Neural progenitor cell (in vitro differentiated cells): ENCODE measurements at regions not wholly inside any gene's neighbourhood (a gene's known extent, or its start where the extent isn't known, plus 50 kb on each side); places are given as distances from the start of the nearest gene placed in this dataset.
A peak's percentile ranks its signal among the peaks of the same experiment; 100 is the strongest.
"Not testable (repeated sequence)": the region's sequence is repeated elsewhere in the genome, so short reads cannot be mapped to it uniquely, and the experiment has no call there.

Source experiments
- DNase-seq: peaks from one replicate; pipeline ENCODE4 v3.0.0-alpha.2; 2016; ENCODE audit warnings: low spot score
- H2AFZ ChIP-seq: fragments of 200-600 bp; sonication (generic); replicated peaks from 2 replicates; pipeline ENCODE4 v1.6.1; 2016; ENCODE audit warnings: antibody characterized with exemption
- H3F3A ChIP-seq: fragments of 200-600 bp; sonication (generic); 2 replicates; pipeline ENCODE4 v1.6.1; 2016; ENCODE audit warnings: antibody characterized with exemption, low read depth
- H3K27ac ChIP-seq: fragments of 200-600 bp; sonication (generic); 2 replicates; pipeline ENCODE4 v1.5.1; 2016; ENCODE audit warnings: mild to moderate bottlenecking
- H3K27me3 ChIP-seq: fragments of 200-600 bp; sonication (generic); 2 replicates; pipeline ENCODE4 v1.6.1; 2016; ENCODE audit warnings: mild to moderate bottlenecking, moderate library complexity
- H3K36me3 ChIP-seq: fragments of 200-600 bp; sonication (generic); 2 replicates; pipeline ENCODE4 v1.5.1; 2016
- H3K4me1 ChIP-seq: fragments of 200-600 bp; sonication (generic); 2 replicates; pipeline ENCODE4 v1.6.1; 2016; ENCODE audit warnings: mixed run types
- H3K4me2 ChIP-seq: fragments of 200-600 bp; sonication (generic); 2 replicates; pipeline ENCODE4 v1.6.1; 2016
- H3K4me3 ChIP-seq: fragments of 200-600 bp; sonication (generic); 2 replicates; pipeline ENCODE4 v1.5.1; 2016
- H3K79me2 ChIP-seq: fragments of 200-600 bp; sonication (generic); 2 replicates; pipeline ENCODE4 v1.6.1; 2016; ENCODE audit warnings: low read depth
- H3K9ac ChIP-seq: fragments of 200-600 bp; sonication (generic); 2 replicates; pipeline ENCODE4 v1.6.1; 2016
- H3K9me3 ChIP-seq: fragments of 200-600 bp; sonication (generic); 2 replicates; pipeline ENCODE4 v1.5.1; 2016; ENCODE audit warnings: low read depth
- H4K20me1 ChIP-seq: fragments of 200-600 bp; sonication (generic); 2 replicates; pipeline ENCODE4 v1.6.1; 2016; ENCODE audit warnings: low read depth
- H3K27ac Mint-ChIP-seq: 3 replicates; pipeline ENCODE4 v1.8.0; 2021; ENCODE audit warnings: mixed read lengths
- H3K27me3 Mint-ChIP-seq: 2 replicates; pipeline ENCODE4 v1.8.0; 2022; ENCODE audit warnings: low read depth, mild to moderate bottlenecking, inconsistent platforms, moderate library complexity, mixed read lengths; ENCODE audit not compliant: insufficient read depth
- H3K36me3 Mint-ChIP-seq: 3 replicates; pipeline ENCODE4 v1.8.0; 2021; ENCODE audit warnings: mixed read lengths
- H3K4me1 Mint-ChIP-seq: 3 replicates; pipeline ENCODE4 v1.8.0; 2021; ENCODE audit warnings: mixed read lengths
- H3K4me3 Mint-ChIP-seq: 3 replicates; pipeline ENCODE4 v1.8.0; 2021; ENCODE audit warnings: mild to moderate bottlenecking, moderate library complexity, mixed read lengths
- H3K9me3 Mint-ChIP-seq: 3 replicates; pipeline ENCODE4 v1.8.0; 2020; ENCODE audit warnings: mixed read lengths
- EZH2 ChIP-seq: fragments of 200-600 bp; sonication (generic); IDR thresholded peaks from 2 replicates; pipeline ENCODE4 v1.6.1; 2017; ENCODE audit warnings: antibody characterized with exemption, mild to moderate bottlenecking, moderate library complexity
- EZH2phosphoT487 ChIP-seq: fragments of 200-600 bp; sonication (generic); IDR thresholded peaks from 2 replicates; pipeline ENCODE4 v1.6.1; 2017; ENCODE audit warnings: antibody characterized with exemption
- TF ChIP-seq, protein P1 (sequence below): fragments of 200-600 bp; sonication (generic); IDR thresholded peaks from 2 replicates; pipeline ENCODE4 v1.5.1; 2017; ENCODE audit warnings: antibody characterized with exemption, mild to moderate bottlenecking

DNA sequence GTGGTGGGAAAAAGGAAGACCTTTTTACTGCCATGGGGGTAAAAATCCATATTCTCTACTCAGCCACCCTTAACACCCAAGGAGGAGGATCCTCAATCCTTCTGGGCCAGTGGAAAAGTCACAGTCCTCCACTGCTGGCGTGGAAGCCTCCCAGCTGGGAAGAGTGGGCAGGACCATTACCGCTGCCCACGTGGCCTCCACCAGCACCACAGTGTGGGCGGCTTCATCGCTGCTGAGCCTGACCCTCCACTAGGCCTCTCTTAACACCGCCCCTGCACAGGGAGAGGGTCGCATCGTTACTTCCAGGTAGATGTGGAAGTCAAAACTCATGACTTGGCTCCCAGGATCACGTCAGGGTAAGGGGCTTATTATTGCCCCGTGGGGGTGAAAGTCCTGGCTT lies 656.5 kb downstream of the SUCLG1 start:
- Mint-ChIP-seq H3K4me1 (no peaks in the 10 kb centered on the region), H3K27ac (no peak overlapping the region), H3K36me3 (no peaks in the 10 kb centered on the region), H3K4me3 (no peak overlapping the region), H3K27me3 (no peaks in the 10 kb centered on the region), H3K9me3 (no peaks in the 10 kb centered on the region)
- TF ChIP-seq EZH2phosphoT487 (no peak), EZH2 (no peak)
- TF ChIP-seq, protein P1, sequence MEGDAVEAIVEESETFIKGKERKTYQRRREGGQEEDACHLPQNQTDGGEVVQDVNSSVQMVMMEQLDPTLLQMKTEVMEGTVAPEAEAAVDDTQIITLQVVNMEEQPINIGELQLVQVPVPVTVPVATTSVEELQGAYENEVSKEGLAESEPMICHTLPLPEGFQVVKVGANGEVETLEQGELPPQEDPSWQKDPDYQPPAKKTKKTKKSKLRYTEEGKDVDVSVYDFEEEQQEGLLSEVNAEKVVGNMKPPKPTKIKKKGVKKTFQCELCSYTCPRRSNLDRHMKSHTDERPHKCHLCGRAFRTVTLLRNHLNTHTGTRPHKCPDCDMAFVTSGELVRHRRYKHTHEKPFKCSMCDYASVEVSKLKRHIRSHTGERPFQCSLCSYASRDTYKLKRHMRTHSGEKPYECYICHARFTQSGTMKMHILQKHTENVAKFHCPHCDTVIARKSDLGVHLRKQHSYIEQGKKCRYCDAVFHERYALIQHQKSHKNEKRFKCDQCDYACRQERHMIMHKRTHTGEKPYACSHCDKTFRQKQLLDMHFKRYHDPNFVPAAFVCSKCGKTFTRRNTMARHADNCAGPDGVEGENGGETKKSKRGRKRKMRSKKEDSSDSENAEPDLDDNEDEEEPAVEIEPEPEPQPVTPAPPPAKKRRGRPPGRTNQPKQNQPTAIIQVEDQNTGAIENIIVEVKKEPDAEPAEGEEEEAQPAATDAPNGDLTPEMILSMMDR, result no peak
- H3K27me3 ChIP-seq, result no peaks in the 10 kb centered on the region
- H3F3A ChIP-seq, result no peaks in the 10 kb centered on the region
- H3K79me2 ChIP-seq, result no peaks in the 10 kb centered on the region
- H2AFZ ChIP-seq, result no peak overlapping the region
- no peaks in the 10 kb centered on the region for H3K4me1 ChIP-seq
- H3K36me3 ChIP-seq, result no peaks in the 10 kb centered on the region
- H3K9me3 ChIP-seq, result no peaks in the 10 kb centered on the region
- H3K27ac ChIP-seq, result no peak overlapping the region
- no peak overlapping the region for H3K4me2 ChIP-seq
- no peak overlapping the region for H3K9ac ChIP-seq
- H4K20me1 ChIP-seq, result no peaks in the 10 kb centered on the region
- no peak for DNase-seq
- H3K4me3 ChIP-seq, result no peak overlapping the region

DNA sequence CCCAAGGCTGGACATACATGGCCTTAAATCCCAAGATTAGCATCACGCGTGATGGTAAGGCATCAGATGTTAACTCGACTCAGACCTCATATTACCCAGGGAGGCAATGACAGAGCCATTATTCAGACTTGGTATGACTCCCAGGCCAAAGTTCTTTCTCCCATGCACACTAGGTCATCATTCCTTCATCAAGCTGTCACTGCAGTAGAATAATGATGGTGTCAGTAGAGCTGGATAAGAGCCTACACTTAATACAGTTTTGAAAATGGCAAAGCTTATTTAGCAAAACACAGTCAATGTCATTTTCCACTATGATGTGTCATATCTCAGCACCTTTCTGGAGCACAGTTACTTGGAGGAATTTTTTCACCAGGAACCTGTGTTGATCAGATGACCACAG lies 663.3 kb downstream of the SUCLG1 start:
- H3K4me1 ChIP-seq, result no peaks in the 10 kb centered on the region
- H3K27me3 Mint-ChIP-seq, result no peaks in the 10 kb centered on the region
- no peaks in the 10 kb centered on the region for H3K9me3 Mint-ChIP-seq
- no peak overlapping the region for H3K4me2 ChIP-seq
- no peak overlapping the region for H3K4me3 Mint-ChIP-seq
- H3K9me3 ChIP-seq, result no peaks in the 10 kb centered on the region
- H3K4me1 Mint-ChIP-seq, result no peaks in the 10 kb centered on the region
- H3K79me2 ChIP-seq, result no peaks in the 10 kb centered on the region
- no peaks in the 10 kb centered on the region for H4K20me1 ChIP-seq
- no peak overlapping the region for H3K9ac ChIP-seq
- no peak for DNase-seq
- no peaks in the 10 kb centered on the region for H3F3A ChIP-seq
- no peak overlapping the region for H3K4me3 ChIP-seq
- H3K27ac ChIP-seq, result no peak overlapping the region
- H3K36me3 Mint-ChIP-seq, result no peaks in the 10 kb centered on the region
- no peak overlapping the region for H2AFZ ChIP-seq
- no peaks in the 10 kb centered on the region for H3K27me3 ChIP-seq
- no peaks in the 10 kb centered on the region for H3K36me3 ChIP-seq
- TF ChIP-seq, protein P1, result no peak
- TF ChIP-seq EZH2, result no peak
- no peak for TF ChIP-seq EZH2phosphoT487
- H3K27ac Mint-ChIP-seq, result no peak overlapping the region

DNA sequence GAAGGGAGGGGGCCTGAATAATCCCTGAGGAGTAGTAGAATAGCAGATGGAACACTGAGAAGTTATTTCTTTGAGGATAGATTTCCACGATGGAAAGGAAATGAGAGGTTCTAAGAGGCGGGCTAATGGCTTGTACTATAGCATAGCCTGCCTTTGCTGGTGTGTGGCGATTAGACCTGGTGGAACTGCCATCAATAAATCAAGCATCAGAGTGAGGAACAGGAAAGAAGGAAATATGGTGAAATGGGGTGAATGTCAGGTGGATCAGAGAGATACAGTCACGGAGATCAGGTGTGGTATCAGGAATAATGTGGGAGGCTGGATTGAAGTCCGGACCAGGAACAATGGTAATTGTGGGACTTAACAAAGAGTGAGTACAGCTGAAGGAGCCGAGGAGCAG lies 668.6 kb downstream of the SUCLG1 start:
- H3K36me3 Mint-ChIP-seq, H3K27ac ChIP-seq, H3K27ac Mint-ChIP-seq, H4K20me1 ChIP-seq, H3K4me3 Mint-ChIP-seq, H3K4me1 Mint-ChIP-seq, H3K4me3 ChIP-seq, H3K27me3 Mint-ChIP-seq, H3K9me3 ChIP-seq, H3K9me3 Mint-ChIP-seq, H3K79me2 ChIP-seq, H3K36me3 ChIP-seq, H3K27me3 ChIP-seq, H2AFZ ChIP-seq, H3K9ac ChIP-seq, DNase-seq, H3K4me2 ChIP-seq, H3F3A ChIP-seq: not testable (repeated sequence)
- H3K4me1 ChIP-seq, result peaks cover 21% of the 10 kb centered on the region

DNA sequence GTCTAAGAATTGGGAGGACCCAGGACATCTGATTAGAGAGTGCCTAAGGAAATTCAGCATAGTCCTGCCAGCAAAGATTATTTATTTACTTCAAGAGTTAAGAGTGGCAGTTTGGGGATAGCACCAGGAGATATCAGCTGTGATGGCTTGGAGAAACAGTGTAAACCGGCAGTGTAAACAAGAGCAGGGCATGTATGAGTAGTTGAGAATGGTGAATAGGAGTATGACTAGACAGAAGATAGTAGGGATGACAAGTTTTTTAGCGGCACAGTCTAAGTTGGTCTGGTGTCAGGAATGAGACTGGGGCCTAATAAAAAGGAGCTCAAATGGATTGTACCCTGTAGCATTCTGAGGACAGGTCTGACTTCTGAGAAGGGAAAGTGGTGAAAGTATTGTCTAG lies 669.4 kb downstream of the SUCLG1 start:
- H3K27ac Mint-ChIP-seq, H3K36me3 Mint-ChIP-seq: not testable (repeated sequence)

DNA sequence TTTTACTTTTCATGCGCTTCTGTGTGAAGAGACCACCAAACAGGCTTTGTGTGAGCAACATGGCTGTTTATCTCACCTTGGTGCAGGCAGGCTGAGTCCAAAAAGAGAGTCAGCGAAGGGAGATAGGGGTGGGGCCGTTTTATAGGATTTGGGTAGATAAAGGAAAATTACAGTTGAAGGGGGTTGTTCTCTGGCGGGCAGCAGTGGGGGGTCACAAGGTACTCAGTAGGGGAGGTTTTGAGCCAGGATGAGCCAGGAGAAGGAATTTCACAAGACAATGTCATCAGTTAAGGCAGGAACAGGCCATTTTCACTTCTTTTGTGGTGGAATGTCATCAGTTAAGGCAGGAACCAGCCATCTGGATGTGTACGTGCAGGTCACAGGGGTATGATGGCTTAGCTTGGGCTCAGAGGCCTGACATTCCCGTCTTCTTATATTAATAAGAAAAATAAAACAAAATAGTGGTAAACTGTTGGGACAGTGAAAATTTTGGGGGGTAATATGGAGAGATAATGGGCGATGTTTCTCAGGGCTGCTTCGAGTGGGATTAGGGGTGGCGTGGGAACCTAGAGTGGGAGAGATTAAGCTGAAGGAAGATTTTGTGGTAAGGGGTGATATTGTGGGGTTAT lies 670.0 kb downstream of the SUCLG1 start:
- H3K27me3 ChIP-seq, H4K20me1 ChIP-seq, H3K4me3 Mint-ChIP-seq, H3K27me3 Mint-ChIP-seq, H3K4me3 ChIP-seq, H3K36me3 ChIP-seq, H3K9me3 ChIP-seq, H2AFZ ChIP-seq, H3F3A ChIP-seq, H3K9ac ChIP-seq, H3K27ac ChIP-seq, H3K79me2 ChIP-seq, H3K4me1 Mint-ChIP-seq, H3K36me3 Mint-ChIP-seq, H3K27ac Mint-ChIP-seq, H3K9me3 Mint-ChIP-seq: not testable (repeated sequence)
- Histone ChIP-seq H3K4me2 (peak overlapping the region; percentile 40), H3K4me1 (peaks cover 28% of the 10 kb centered on the region)
- DNase-seq, result peak; percentile 6

More for the DNA sequence above, 669.4 kb downstream of the SUCLG1 start:
- not testable (repeated sequence) for H2AFZ ChIP-seq, H3F3A ChIP-seq, H3K4me3 Mint-ChIP-seq, H3K9me3 ChIP-seq, H3K9ac ChIP-seq, H3K79me2 ChIP-seq, H4K20me1 ChIP-seq, H3K27ac ChIP-seq, H3K9me3 Mint-ChIP-seq, H3K4me1 Mint-ChIP-seq, H3K27me3 ChIP-seq, DNase-seq, H3K36me3 ChIP-seq, H3K4me2 ChIP-seq, H3K27me3 Mint-ChIP-seq, H3K4me3 ChIP-seq
- H3K4me1 ChIP-seq, result peaks cover 27% of the 10 kb centered on the region
